GM12878 (cell line): ENCODE measurements at regions not wholly inside any gene's neighbourhood (a gene's known extent, or its start where the extent isn't known, plus 50 kb on each side); places are given as distances from the start of the nearest gene placed in this dataset.

Experiments
- ATAC-seq: fragments of 200-7000 bp; cut with Tn5 transposase; 3 replicates; pipeline ENCODE4 v1.9.1; 2020; ENCODE audit warnings: mild to moderate bottlenecking, moderate library complexity
- BruUV-seq: library from RNA; stranded (reverse); fragments of 400-500 nt; replicated peaks from 2 replicates; lab custom pipeline; 2021; lab: Mats Ljungman, UMichigan
- CTCF ChIA-PET: fragments of 300-600 bp; sonication (Branson Sonifier 250); formaldehyde crosslinking; extraction: SDS; loops from one replicate; lab custom pipeline; 2021; ENCODE audit warnings: inconsistent platforms; lab: Yijun Ruan, JAX
- POLR2A ChIA-PET: fragments of 350-600 bp; formaldehyde crosslinking; extraction: SDS; loops from one replicate; lab custom pipeline; 2021; ENCODE audit warnings: inconsistent platforms; lab: Charles Lee
- RAD21 ChIA-PET: fragments of 300-600 bp; sonication (Branson Sonifier 250); formaldehyde crosslinking; loops from one replicate; lab custom pipeline; 2023; ENCODE audit warnings: antibody characterized with exemption; ENCODE audit not compliant: unreplicated experiment; lab: Charles Lee
- SMC1A ChIA-PET: fragments of 300-600 bp; sonication (Branson Sonifier 250); formaldehyde crosslinking; loops from one replicate; lab custom pipeline; 2023; ENCODE audit not compliant: unreplicated experiment, uncharacterized antibody; lab: Charles Lee
- DNase-seq: peaks from one replicate; pipeline ENCODE4 v3.0.0-alpha.2; 2011; ENCODE audit warnings: low read depth, low spot score
- FAIRE-seq: peaks from 3 replicates; lab custom pipeline; 2011; peaks lifted over from hg19 to GRCh38; lab: Jason Lieb, UNC
- H2AFZ ChIP-seq: 2 replicates; pipeline ENCODE4 v1.6.0; 2011; ENCODE audit warnings: low read depth, low read length, control low read depth; ENCODE audit not compliant: control insufficient read depth
- H3K27ac ChIP-seq: 2 replicates; pipeline ENCODE4 v1.5.1; 2011; ENCODE audit warnings: control low read depth; ENCODE audit not compliant: control insufficient read depth, insufficient read depth
- H3K27me3 ChIP-seq, 2 experiments: replicated peaks in 1 of 2; 2 replicates each; pipeline versions ENCODE4 v1.6.0 to v1.6.1; 2011; ENCODE audit warnings: low read length in 1 of 2; ENCODE audit not compliant: control insufficient read depth in 2 of 2, insufficient read depth in 2 of 2
- H3K36me3 ChIP-seq, 2 experiments: 2 replicates each; pipeline ENCODE4 v1.5.1; 2011; ENCODE audit warnings: low read length in 1 of 2; ENCODE audit not compliant: control insufficient read depth in 2 of 2, insufficient read depth in 2 of 2
- H3K4me1 ChIP-seq: 2 replicates; pipeline ENCODE4 v1.6.1; 2011; ENCODE audit warnings: mild to moderate bottlenecking, low read length, moderate library complexity, mixed read lengths; ENCODE audit not compliant: control insufficient read depth, insufficient read depth
- H3K4me2 ChIP-seq: 2 replicates; pipeline ENCODE4 v1.6.0; 2011; ENCODE audit warnings: control low read depth; ENCODE audit not compliant: control insufficient read depth, insufficient read depth
- H3K4me3 ChIP-seq: fragments of 200-600 bp; sonication (generic); 2 replicates; pipeline ENCODE4 v1.5.1; 2016
- H3K79me2 ChIP-seq: 2 replicates; pipeline ENCODE4 v1.6.0; 2011; ENCODE audit warnings: low read length; ENCODE audit not compliant: control insufficient read depth, insufficient read depth
- H3K9ac ChIP-seq: 2 replicates; pipeline ENCODE4 v1.8.0; 2011; ENCODE audit warnings: low read length, control low read depth, mixed read lengths; ENCODE audit not compliant: control insufficient read depth, insufficient read depth
- H3K9me3 ChIP-seq: replicated peaks from 3 replicates; pipeline ENCODE4 v1.5.1; 2011; ENCODE audit warnings: mild to moderate bottlenecking, low read length; ENCODE audit not compliant: control insufficient read depth, insufficient read depth
- H4K20me1 ChIP-seq: 2 replicates; pipeline ENCODE4 v1.6.0; 2011; ENCODE audit not compliant: control insufficient read depth, insufficient read depth
- BCL3 ChIP-seq: IDR thresholded peaks from 2 replicates; pipeline ENCODE4 v1.6.1; 2011; ENCODE audit warnings: borderline replicate concordance, low read depth, mild to moderate bottlenecking, moderate library complexity, low read length; ENCODE audit not compliant: insufficient read depth, poor library complexity, severe bottlenecking
- CEBPB ChIP-seq, 2 experiments: fragments of 150-350 bp in 1 of 2; IDR thresholded peaks; 2 replicates each; pipeline ENCODE4 v1.6.1; 2012 to 2014; ENCODE audit warnings: low read depth in 2 of 2, low read length in 2 of 2, borderline replicate concordance in 1 of 2, inconsistent platforms in 1 of 2
- CREB1 ChIP-seq: IDR thresholded peaks from 2 replicates; pipeline ENCODE4 v1.6.1; 2012; ENCODE audit warnings: low read depth, mild to moderate bottlenecking, inconsistent platforms
- CREM ChIP-seq: IDR thresholded peaks from 2 replicates; pipeline ENCODE4 v1.6.1; 2014; ENCODE audit warnings: antibody characterized with exemption, low read depth
- E2F8 ChIP-seq: fragments of 450-650 bp; IDR thresholded peaks from 2 replicates; pipeline ENCODE4 v1.6.1; 2018; ENCODE audit warnings: mild to moderate bottlenecking, low read depth, moderate library complexity; ENCODE audit not compliant: partially characterized antibody
- GABPA ChIP-seq: IDR thresholded peaks from 2 replicates; pipeline ENCODE4 v1.6.1; 2014; ENCODE audit warnings: antibody characterized with exemption, low read depth, mild to moderate bottlenecking, inconsistent platforms
- IKZF2 ChIP-seq, 2 experiments: fragments of 450-650 bp; IDR thresholded peaks; 2 replicates each; pipeline ENCODE4 v1.6.1; 2017; ENCODE audit warnings: mild to moderate bottlenecking in 2 of 2, moderate library complexity in 2 of 2
- MEF2A ChIP-seq: IDR thresholded peaks from 2 replicates; pipeline ENCODE4 v1.6.1; 2011; ENCODE audit warnings: low read depth, mild to moderate bottlenecking, low read length, moderate library complexity; ENCODE audit not compliant: insufficient read depth
- MTA2 ChIP-seq: fragments of 450-650 bp; IDR thresholded peaks from 2 replicates; pipeline ENCODE4 v1.6.1; 2016; ENCODE audit warnings: low read depth, mild to moderate bottlenecking, moderate library complexity
- RAD51 ChIP-seq: fragments of 450-650 bp; IDR thresholded peaks from 2 replicates; pipeline ENCODE4 v1.6.1; 2016; ENCODE audit warnings: moderate library complexity, mild to moderate bottlenecking, inconsistent platforms
- RBBP5 ChIP-seq: fragments of 200-600 bp; sonication (generic); conservative IDR thresholded peaks from 2 replicates; pipeline ENCODE4 v1.6.1; 2016
- SIN3A ChIP-seq: IDR thresholded peaks from 2 replicates; pipeline ENCODE4 v1.6.1; 2012; ENCODE audit warnings: low read depth, low read length, improper control_type of control experiment
- SPI1 ChIP-seq: IDR thresholded peaks from 2 replicates; pipeline ENCODE4 v1.6.1; 2011; ENCODE audit warnings: low read depth, mild to moderate bottlenecking, low read length, moderate library complexity, borderline replicate concordance; ENCODE audit not compliant: insufficient read depth
- STAT3 ChIP-seq: IDR thresholded peaks from 2 replicates; pipeline ENCODE4 v1.6.1; 2011; ENCODE audit warnings: low read depth, low read length, improper control_type of control experiment
- WGBS: methylation state at CpG from one replicate; pipeline ENCODE4 v1.1.6; 2016; ENCODE audit warnings: low lambda C conversion rate; ENCODE audit not compliant: insufficient replicate concordance, insufficient coverage; ENCODE audit errors: missing lambda C conversion rate; 5-methylcytosine and 5-hydroxymethylcytosine counted together
- in situ Hi-C: fragments of 300-500 bp; cut with MboI; formaldehyde crosslinking; loops from 9 replicates; pipeline ENCODE4 v1.14.3; 2018; ENCODE audit warnings: mixed read lengths
- intact Hi-C: fragments of 100-400 bp; cut with micrococcal nuclease; formaldehyde crosslinking; loops from one replicate; pipeline ENCODE4 v1.14.2; 2022; ENCODE audit not compliant: unreplicated experiment
- TF ChIP-seq, protein P1 (sequence below): IDR thresholded peaks from 2 replicates; pipeline ENCODE4 v1.6.1; 2011; ENCODE audit warnings: mild to moderate bottlenecking, low read depth, low read length, moderate library complexity; ENCODE audit not compliant: insufficient replicate concordance

DNA sequence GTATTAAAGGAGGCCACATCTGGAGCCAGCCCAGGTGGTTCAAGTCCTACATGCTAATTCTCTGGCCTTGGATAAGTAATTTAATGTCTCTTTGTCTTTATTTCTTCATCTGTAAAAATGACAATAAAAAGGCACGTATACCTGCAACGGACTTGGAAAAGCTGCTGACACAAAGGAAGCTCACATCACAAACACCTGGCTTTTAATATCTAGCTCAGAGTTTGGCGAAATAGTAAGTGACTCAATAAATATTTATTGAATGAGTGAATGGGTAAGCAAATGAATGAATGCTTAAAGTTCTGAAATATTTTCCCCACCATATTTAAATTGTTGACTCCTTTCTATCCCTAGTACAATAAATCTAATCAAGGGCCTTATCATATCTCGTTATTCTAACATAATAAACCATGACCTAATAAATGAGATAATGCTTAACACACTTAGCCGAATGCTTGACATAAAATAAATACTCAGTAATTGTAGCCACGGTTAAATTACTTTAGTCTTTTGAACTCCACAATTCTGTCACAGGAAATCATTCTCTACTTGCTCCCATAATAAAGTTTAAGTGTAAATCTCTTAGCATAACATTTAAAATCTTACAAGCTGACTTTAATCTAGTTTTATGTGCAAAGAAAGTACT is 74.7 kb upstream of the PALMD start (continued):
- TF ChIP-seq MEF2A (no peak), STAT3 (no peak), GABPA (no peak)

- H3K4me1 ChIP-seq, result no peaks in the 10 kb centered on the region
- H3K4me3 ChIP-seq, result no peak overlapping the region
- H4K20me1 ChIP-seq, result no peaks in the 10 kb centered on the region
- ChIA-PET SMC1A (no interaction called here), POLR2A (no interaction called here), CTCF (no interaction called here), RAD21 (no interaction called here)
- no peak overlapping the region for H3K27ac ChIP-seq
- DNase-seq, result no peak
- 14% methylated on average over 3 of the region's 3 CpGs for WGBS
- H3K9ac ChIP-seq, result no peak overlapping the region
- H3K79me2 ChIP-seq, result no peaks in the 10 kb centered on the region
- no peaks in the 10 kb centered on the region for H3K36me3 ChIP-seq
- ATAC-seq, result peak; percentile 24; the same call in 1 of the 3 replicates
- H3K4me2 ChIP-seq, result no peak overlapping the region
- no peaks in the 10 kb centered on the region for H3K27me3 ChIP-seq
- in situ Hi-C loops (no loop called here), intact Hi-C loops (no loop called here)
- no TSS peak for BruUV-seq
- H2AFZ ChIP-seq, result no peak overlapping the region
- FAIRE-seq, result no peak
- no peaks in the 10 kb centered on the region for H3K9me3 ChIP-seq
- TF ChIP-seq RAD51 (no peak), E2F8 (no peak), GABPA (no peak), CREB1 (no peak), SPI1 (no peak), MTA2 (no peak), RBBP5 (no peak), BCL3 (no peak), CREM (no peak), IKZF2 (IDR thresholded peaks at IDR 0.05) (no peak), CEBPB (IDR thresholded peaks at IDR 0.05; ENCODE audit: borderline replicate concordance in 1 of 2, low read depth in 2 of 2, low read length in 2 of 2) (no peak), SIN3A (no peak), MEF2A (no peak)
- TF ChIP-seq, protein P1, sequence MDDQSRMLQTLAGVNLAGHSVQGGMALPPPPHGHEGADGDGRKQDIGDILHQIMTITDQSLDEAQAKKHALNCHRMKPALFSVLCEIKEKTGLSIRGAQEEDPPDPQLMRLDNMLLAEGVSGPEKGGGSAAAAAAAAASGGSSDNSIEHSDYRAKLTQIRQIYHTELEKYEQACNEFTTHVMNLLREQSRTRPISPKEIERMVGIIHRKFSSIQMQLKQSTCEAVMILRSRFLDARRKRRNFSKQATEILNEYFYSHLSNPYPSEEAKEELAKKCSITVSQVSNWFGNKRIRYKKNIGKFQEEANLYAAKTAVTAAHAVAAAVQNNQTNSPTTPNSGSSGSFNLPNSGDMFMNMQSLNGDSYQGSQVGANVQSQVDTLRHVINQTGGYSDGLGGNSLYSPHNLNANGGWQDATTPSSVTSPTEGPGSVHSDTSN, result no peak
These were observed 72.3 kb upstream of the PALMD start for GRCh38 chr1:99573431-99574217.
